Inferior parietal cortex (tissue), 1 donor: ENCODE measurements at regions not wholly inside any gene's neighbourhood (a gene's known extent, or its start where the extent isn't known, plus 50 kb on each side); places are given as distances from the start of the nearest gene placed in this dataset.

Experiments
- DNase-seq: peaks from one replicate; pipeline ENCODE4 v3.0.0-alpha.2; 2016; ENCODE audit errors: extremely low spot score

DNA sequence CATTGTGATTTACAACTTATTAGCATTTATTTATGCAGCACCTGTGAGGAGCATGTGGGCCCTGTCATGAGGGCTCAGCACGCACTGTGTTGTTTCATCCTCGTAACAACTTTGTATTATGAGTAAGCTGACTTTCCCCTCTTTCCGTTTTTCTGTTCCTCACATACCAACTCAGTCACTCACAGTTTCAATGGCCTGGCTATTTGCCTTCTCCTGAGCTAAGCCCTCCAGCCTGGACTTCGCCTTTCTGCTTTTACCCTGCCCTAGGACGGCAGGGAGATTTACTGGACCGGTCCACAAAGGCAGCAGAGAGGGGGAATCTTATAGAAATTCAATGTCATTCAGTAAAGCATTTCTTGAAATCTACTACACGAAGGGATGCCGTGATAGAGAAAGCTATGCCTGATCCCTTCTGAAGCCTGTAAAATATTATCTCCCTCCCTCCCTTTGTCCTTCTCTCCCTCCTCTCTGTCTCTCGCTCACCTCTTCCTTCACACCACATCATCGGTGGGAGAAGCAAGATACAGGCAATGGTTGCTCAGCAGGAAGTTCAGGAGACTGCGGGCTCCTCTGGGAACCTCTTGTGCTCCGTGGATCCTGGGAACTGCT lies 219.2 kb upstream of the TBX3 start:
- no peak for DNase-seq

DNA sequence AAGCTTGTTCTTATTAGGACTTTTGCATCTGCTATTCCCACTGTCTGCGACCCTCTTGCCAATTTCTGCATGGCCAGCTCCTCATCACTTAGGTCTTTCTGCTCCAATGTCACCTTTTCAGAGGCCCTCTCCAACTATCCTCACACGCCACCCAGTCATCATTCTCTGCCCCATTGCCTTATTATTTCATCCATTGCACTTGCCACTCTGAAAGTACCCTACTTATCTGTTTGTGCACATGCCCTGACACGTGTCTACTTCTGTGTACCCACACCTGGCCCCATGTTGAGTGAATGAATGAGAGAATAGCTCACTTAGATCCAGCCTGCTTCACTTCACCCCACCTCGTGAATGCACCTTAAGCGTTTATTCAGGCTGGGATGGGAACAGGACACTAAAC lies 218.7 kb upstream of the TBX3 start:
- DNase-seq = no peak

DNA sequence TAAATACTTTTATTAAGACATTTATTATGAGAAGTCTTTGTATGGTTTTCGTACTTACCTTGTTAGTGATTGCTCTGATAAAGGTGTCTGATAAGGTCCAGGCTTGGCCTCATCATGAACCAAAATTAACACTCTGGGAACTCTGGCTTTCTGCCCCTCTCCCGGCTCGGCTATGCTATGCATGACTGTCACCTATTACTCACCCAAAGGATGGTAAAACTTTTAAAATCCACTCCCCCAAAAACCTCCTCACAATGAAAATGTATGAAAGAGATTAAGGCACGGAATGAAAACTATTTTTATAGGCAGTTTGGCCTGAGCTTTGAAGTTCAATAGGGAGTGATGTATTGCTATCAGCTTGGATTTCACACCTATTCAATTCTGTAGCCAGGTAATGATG lies 217.3 kb upstream of the TBX3 start:
- no peak for DNase-seq

DNA sequence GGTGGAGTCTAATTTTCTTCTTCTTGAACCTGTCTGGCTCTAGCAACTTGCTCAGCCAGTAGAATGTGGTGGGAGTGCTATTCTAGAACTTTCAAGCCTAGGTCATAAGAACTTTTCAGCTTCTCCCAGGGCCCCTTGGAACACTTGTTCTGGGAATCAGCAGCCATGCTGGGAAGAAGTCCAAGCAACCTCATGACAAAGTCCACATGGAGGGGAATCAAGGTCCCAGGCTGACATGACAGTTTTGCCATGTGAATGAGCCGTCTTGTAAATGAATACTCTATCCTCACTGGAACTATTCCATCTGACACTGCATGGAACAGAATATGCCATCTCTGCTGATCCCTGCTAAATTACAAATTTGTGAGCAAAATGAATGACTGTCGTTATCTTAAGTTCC lies 214.2 kb upstream of the TBX3 start:
- DNase-seq = no peak

DNA sequence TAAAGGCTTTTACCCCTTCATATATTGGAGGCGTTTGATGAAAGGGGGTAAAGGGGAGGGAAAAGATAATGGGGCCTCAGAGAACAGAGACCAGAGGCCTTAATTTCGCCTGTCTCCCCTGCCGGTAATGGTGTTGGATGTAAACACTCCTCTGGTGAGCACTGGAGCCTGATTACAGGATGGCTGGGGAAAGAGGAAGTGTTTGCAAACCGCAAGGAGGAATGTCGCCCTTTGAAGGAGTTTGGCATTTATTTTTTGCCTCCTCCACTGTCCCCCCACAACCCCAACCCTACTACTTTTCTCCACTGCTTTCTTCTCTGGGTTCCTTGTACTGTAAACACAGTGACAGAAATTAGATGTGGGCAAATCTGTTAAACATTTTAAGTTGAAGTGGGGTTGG lies 211.9 kb upstream of the TBX3 start:
- DNase-seq = no peak

DNA sequence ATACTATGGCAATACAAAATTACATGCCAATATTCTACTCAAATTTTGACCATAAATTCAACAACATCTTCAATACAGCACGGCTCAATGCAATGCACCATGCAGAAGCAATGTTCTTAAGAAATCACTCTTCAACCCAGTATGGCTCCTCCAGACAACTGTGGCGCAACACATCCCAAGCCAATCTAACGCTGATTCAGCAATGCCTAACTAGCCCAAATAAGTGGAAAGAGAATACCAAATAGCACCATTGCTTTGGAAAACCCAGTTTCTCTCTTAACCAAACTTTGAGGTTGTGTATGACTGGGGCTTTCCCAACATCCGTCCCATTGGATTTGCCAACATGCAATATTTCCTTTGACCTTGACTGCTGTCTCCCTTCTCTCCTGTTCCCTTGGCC lies 211.1 kb upstream of the TBX3 start:
- no peak for DNase-seq

DNA sequence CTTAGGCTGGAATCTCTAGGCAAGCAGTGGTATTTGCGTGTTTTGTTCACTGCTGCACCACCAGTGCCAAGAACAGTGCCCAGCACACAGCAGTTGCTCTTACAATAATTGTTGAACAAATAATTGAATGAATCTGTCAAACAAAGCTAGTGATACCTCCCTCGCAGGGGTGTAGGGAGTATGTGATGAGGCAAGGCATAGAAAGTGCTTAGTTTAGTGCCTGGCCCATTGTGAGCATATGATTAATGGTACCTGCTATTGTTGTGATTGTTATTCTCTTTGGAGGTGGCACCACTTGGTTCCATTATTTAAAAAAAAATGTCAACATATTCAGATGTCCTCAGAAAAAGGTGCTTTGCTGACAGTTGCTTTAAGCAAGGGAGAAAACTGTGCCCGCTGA lies 210.1 kb upstream of the TBX3 start:
- DNase-seq = no peak

DNA sequence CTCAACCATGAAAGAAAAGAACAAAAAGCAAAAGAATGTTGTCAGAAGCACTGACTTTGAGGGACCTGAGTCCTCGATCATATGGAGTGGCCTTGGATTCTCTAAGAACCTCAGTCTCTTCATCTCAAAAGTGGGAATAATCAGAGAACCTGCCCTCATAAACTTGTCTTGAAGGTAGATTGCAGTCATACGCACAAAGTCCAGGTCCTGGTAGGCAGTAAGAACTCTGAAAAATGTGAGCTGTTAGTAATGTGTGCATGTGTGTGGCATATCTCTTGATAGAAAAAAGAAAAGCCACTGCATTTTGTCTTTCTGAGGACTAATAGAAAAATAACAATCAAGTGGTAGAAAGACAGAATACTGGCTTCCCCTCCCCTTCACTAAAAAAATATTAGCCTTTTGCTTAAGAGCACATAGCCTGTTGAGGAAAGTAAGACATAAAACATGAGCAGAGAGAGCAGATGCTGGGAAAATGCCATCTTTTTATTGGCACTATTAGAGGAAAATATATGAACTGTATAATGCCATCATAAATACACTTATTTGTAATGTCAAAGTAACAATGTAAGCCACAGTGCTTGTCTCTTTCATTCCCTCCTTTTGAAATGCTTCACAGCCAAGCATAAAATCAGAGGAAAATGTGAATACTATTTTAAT lies 205.1 kb upstream of the TBX3 start:
- no peak for DNase-seq

DNA sequence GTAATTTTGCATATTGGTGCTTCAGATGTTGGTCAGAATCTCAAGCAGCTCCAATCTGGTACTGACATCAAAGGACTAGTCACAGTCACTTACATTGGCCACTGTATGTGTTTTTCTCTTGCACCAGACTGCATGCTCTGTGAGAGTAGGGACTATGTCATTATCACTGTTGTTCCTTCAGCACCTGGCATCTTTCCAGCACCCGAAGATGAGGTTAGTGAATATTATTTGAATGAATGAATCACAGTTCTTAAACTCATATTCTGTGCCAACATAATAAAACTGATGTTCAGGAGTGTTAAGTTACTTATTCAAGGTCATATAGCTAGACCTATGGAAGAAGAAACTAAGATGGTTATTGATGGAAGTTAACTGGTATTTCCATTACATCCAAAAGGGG lies 204.5 kb upstream of the TBX3 start:
- no peak for DNase-seq

DNA sequence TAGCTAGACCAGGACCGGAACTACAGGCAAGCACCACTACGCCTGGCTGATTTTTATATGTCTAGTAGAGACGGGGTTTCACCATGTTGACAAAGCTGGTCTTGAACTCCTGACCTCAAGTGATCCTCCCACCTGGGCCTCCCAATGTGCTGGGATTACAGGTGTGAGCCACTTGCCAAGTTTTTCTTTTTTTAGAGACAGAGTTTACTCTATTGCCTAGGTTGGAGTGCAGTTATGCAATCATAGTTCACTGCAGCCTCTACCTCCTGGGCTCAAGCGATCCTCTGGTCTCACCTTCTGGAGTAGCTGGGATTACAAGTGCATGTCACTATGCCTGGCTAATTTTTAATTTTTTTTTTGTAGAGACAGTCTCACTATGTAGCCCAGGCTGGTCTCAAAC lies 201.5 kb upstream of the TBX3 start:
- no peak for DNase-seq

DNA sequence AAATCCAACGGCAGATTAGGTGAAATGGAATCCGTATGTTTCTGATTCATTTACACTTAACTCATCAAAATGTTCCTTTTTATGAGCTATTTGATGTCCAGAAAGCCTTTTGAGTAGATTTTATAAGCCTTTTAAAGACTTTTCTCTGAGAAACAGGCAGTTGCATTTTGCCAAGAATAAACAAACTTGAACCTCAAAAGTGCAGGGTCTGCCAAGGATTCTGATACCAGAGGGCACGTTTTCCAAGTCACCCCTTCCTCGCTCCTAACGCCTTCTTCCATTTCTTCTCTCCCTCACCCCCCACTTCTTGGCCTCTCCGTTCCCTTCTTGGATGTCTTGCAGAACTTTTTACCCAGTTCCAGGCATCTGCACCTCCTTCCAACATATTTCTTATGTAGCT lies 200.6 kb upstream of the TBX3 start:
- DNase-seq = no peak

DNA sequence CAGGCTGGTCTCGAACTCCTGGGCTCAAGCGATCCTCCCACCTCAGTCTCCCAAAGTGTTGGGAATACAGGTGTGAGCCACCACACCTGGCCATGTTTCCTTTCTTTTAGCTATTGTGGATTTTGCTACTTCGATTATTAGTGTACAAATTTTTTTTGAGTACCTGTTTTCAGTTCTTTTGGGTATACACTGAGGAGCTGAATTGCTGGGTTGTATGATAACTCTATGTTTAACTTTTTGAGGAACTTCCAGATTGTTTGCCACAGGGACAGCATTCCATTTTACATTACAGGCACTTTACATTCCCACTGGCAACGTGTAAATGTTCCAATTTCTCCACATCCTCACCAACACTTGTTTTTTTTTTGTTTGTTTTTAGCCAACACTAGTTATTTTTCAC lies 198.1 kb upstream of the TBX3 start:
- DNase-seq = no peak

DNA sequence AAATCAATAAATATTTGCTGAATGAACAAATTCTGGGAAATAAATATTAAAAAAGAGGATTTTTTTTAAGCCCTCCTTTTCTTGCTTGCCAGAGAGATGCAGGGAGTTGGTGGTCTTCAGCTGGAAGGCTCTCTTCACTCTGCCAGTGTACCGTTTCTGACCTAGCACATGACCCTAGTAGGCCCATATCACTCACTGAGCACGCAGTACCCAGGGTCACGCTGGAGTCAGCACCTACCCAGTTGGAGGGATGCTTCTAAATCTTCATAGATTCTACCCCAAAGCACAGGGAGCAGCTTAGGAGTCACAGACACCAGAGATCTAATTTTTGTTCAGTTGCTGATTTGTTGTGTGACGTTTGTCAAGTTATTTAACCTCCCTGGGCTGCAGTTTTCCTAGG lies 195.4 kb upstream of the TBX3 start:
- no peak for DNase-seq

DNA sequence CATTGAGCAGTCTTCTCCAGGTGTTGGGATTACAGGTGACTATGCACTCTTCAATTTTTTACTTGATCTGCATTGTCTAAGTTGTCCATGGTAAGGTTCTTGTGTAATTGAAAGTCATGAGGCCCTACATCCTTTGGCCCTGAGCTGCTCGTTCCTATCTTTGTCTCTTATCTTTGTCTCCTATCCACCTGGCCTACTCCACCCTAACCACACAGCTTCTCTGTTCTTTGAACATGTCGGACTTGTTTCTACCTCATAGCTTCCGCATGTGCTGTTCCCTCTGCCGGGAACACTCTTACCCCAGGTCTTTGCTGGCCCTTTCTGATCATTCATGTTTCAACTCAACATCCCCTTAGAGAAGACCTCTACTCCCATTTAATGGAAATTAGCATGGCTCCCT lies 194.8 kb upstream of the TBX3 start:
- no peak for DNase-seq

DNA sequence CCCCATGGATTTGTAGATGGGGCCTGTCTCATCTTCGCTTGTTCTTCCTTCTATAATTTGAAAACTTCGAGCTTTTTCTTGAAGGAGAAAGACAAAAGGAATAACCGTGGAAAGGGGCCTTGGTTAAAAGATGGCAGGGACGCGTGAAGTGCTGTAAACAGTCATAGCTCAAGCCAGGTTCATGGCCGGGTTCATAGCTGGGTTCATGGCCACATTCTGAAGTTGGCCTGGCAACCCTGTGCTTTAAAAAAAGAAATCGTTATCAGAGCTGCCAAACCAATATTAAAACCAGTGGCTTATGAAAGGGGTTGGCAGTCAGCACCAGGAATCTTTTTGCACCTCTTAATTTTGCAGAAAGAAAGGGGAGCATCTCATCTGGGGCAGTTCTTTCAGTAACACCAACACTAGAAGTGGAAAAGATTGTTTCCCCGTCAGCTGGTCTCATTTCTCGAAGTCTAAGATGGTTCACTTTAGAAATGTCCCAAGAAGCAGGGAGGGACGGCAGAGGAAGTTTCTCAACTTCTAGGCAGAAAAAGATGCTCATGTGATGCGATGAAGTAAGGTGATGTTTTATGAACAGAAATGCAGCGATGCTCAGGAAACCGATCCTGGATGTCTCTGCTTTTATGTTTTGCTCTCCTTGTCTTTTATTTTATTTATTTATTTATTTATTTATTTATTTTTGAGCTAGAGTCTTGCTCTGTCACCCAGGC lies 193.1 kb upstream of the TBX3 start:
- DNase-seq = no peak

DNA sequence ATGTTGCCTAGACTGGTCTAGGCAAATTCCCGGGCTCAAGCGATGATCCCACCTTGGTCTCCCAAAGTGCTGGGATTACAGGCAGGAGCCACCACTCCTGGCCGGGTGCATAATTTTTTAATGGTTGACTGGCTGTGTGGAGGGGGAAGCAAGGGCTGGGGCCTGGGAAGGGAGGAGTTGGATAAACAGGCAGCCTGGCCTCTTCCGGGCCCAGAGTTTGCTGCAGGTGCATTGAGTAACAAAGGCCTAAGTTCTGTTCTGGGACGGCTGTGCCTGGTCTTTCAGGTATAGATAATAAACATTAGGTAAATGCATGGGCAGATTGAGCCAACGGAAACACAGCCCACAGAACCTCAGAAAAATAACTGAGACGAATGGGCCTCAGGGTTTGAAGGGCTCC lies 191.3 kb upstream of the TBX3 start:
- no peak for DNase-seq

DNA sequence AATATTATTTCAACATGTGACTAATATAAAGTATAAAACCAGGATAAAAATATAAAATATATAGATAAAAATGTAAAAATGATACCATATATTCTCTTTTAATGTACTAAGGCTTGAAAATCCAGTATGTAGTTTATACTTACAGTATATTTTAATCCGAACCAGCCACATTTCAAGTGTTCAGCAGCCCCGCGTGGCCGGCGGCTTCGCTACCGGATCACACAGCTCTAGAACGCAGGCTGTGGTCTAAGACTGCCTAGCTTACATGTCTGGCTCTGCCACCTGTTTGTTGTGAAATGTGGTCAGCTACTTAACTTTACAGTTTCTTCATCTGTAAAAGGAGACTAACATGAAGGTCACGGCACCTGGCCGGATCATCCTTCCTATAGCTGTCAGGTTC lies 189.7 kb upstream of the TBX3 start:
- no peak for DNase-seq

DNA sequence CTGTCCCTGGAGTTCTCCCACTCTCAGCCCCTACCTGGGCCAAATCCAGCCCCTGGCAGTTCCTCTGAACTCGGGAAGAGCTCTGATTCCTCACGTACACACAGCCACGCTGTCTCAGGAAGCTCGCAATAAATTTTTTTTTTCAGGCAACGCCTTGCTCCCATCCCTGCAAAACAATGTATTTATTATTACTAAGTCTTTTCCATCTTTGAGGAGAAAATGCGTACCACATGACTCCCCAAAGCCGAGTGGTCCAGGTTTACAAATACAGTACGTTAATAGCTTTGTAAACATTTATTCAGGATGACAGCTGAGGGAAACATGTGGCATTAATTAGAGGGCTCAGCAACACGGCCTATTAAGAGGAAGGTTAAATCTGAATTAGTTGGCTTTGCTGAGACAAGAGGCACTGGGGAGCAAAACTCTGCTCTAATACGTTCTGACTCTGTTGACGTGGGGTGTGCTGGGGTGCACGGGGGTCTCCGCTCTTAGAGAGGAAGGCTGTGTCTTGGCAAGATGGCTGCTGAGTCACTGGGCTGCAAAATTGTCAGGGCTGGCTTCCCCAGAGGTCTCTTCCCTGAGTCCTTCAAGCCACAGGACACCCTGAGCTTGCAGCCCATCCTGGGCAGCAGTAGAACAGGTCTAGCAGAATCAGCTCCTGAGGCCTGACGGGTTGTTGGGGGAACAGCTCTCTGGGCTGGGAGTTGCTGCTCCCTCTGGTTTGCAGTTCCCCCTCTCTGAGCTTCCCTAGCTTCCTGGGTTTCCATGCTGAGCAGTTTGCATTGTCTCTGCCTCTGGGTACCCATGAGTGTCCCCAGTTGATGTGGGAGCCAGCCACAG lies 185.2 kb upstream of the TBX3 start:
- no peak for DNase-seq

DNA sequence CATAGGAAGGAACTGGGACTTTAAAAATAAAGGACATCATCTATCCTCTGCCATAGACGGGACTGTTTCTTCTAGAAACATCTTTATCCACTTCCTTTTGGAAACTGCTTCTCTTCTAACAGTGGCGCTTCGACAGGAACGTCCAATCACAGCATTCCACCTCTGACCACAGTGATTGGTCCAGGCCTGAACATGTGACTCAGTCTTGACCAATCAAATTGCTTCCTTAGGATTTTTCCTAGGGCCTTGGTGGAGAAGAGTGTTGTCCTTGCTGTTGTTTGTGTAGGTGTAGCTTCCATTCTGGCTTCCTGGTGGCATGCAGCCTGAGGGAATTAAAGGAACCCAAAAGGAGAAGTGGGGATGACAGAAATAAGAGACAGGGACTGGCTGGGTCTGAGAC lies 182.4 kb upstream of the TBX3 start:
- DNase-seq = no peak

DNA sequence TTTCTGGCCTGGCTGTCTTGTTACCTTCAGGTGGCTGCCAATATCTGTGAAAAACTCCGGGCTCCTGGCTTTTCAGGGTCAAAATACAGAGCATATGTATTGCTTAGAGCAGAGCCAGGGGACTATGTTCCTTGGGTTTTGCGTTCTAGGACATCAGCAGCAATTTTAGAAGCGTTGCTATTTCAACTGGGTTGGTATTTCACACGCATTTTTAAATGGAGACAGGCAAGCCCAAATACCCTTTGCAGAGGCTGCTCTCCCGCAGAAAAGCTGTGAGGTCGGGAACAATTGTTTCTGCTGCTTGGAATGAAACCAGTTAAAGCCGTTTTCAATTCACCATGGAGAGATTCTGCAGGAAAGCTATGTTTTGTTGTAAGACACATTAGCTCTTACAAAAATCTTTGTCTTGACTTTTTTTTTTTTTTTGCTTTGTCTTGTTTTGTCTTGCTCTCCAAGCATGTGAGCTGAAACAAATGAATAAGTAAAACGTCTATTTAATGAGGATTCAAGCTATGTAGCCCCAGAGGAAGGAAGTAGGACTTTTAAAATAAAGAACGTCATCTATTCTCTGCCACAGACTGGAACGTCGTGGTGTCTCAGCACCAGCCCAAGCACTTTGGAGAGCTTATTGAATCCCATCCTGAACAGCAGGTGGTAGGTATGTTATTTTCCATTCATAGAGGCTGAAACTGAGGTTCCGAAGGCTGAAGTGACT lies 181.0 kb upstream of the TBX3 start:
- DNase-seq = peak; percentile 2

DNA sequence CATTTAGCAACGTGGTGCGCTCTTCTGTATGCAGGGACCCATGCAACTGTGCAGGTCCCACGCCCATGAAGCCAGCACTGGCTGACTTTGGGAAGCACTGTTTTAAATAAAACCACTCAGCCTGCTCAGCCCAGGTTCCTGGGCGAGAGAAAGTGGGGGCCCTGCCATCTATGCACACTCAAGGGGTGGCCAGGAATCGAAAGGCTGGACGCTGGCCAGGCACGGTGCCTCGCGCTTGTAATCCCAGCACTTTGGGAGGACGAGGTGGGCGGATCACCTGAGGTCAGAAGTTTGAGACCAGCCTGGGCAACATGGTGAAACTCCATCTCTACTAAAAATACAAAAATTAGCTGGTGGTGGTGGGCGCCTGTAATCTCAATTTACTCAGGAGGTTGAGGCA lies 179.9 kb upstream of the TBX3 start:
- no peak for DNase-seq

DNA sequence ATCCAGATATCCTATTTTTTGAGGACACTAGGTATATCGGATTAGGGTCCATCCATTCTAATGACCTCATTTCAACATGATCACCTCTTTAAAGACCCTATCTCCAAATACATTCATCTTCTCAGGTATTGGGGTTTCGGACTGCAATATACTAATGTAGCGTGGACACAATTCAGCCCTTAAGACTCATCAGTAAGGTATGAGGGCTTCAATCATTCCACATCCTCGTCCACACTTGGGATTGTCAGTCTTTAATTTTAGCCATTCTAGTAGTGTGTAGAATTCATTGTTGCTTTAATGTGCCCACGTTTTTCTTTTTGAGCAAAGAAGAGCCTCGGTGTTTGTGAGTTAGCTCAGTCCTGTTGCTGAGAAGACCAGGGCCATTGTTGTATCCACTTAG lies 177.0 kb upstream of the TBX3 start:
- no peak for DNase-seq
